HG03108 (cell line): ENCODE measurements at regions not wholly inside any gene's neighbourhood (a gene's known extent, or its start where the extent isn't known, plus 50 kb on each side); places are given as distances from the start of the nearest gene placed in this dataset.

Source experiments
- ATAC-seq: cut with Tn5 transposase; IDR thresholded peaks from one replicate; pipeline ENCODE4 v1.9.1; 2021; ENCODE audit warnings: moderate library complexity; ENCODE audit not compliant: unreplicated experiment

GRCh38 chr2:60297296-60298005 lies 256.0 kb downstream of the BCL11A start:
- no peak for ATAC-seq

GRCh38 chr2:60296219-60296955 lies 257.1 kb downstream of the BCL11A start:
- ATAC-seq, result no peak

GRCh38 chr2:60295636-60295962 lies 257.9 kb downstream of the BCL11A start:
- no peak for ATAC-seq

DNA sequence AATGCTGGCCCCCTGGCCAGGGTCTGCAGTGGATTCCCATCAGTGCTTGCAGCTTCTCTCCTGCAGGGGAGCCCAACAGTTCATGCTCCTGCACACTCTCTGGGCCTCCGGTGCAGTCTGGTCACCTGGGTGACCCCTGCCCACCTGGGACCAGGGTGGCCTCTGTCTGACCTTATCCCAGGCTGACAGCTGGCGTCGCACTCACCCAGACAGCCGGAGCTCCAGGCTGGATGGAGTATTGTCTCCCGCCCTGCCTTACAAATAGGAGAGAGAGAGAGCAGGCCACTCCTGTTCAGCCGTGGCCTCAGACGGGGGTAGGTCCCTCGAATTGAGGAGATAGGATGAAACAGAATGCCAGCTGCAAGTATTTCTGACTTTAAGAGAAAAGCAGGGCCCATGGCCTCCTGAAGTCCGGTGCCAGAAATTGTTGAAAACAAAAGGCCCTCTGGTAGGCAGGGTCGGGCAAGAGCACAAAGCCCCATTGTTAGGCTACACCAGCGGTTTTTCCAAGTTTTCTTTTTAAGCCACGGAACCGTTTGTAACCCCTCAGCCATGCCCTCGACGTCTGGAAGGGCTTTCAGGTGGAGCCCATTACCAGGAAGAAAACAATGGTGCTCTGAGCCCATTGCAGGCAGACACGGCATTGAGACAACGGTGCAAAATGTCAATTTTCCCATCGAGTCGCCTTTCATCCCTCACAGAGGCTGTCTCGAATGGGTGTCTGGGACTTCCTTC lies 258.4 kb downstream of the BCL11A start:
- ATAC-seq, result no peak

GRCh38 chr2:60292242-60292641 lies 261.2 kb downstream of the BCL11A start:
- no peak for ATAC-seq

- no peak for ATAC-seq
Observed at GRCh38 chr2:60290509-60290908, 262.9 kb downstream of the BCL11A start.

DNA sequence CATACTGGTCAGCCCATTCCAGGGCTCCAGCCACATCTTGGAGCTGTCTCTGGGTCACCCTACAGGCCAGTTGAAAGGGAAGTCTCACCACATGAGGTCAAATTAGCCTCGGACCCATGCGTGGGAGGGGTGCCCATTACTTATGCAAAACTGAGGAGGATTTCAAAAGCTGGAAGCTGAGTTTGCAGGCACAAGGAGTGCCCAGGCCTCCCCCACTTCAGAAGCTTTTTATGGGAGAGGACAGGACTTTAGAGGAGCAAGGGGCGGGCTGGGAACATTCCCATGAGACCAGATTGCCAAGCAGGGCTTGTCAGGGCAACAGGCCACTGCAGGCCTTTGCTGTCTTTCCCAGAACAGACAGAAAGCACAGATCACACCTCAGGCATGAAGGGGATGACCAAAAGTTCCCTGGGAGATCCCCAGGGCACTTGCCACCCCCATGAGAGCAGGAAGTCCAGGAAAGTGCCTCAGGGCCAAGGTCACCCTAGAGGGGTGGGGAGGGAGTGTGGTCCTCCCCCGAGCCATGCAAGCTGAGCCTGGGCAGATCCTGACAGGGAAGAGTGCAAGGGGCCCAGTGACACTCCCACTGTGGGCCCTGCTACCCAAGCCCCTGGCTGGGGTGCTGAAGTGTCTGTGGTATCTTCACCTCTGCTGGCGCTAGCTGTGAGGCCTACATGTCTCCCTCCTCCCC lies 267.7 kb downstream of the BCL11A start:
- ATAC-seq, result no peak

GRCh38 chr2:60283626-60284025 lies 269.8 kb downstream of the BCL11A start:
- ATAC-seq, result no peak

- ATAC-seq, result no peak
Observed at GRCh38 chr2:60282886-60283285, 270.6 kb downstream of the BCL11A start.

DNA sequence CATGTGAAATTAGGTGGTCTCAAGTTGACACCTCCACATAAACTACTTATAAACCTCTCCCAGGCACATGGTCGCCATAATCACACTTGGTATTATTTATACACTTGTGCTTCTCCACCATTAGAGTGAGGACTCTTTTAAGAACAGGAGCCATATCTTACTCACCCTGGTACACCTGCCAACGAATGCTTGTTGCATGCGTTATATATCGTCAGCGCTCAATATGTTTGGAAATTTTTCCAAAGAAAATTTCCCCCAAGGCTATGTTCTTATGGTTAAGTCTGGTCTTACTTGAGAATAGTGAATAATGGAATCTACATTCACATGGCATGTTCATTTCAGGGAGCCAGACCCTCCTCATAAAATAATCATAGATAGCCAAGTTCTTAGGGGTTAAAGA lies 271.7 kb downstream of the BCL11A start:
- ATAC-seq, result no peak

GRCh38 chr2:60280238-60280637 lies 273.2 kb downstream of the BCL11A start:
- no peak for ATAC-seq

DNA sequence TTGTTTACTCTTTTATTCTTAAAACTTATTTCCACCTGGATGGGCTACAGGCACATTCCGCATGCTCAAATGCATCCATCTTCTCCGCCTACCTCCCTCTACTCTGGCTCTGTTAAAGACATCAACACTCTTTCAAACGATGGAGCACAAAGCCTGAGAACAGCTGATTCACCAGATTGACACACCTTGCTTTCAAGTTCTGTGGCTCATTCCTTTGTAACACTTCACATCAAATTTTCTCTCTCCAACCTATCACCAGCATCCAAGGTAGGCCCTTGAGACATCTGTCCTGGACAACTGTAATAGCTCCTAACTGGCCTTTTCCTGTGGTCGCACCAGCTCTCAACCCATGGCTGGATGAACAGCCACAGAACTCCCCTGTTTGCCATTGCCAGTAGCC lies 274.5 kb downstream of the BCL11A start:
- no peak for ATAC-seq

DNA sequence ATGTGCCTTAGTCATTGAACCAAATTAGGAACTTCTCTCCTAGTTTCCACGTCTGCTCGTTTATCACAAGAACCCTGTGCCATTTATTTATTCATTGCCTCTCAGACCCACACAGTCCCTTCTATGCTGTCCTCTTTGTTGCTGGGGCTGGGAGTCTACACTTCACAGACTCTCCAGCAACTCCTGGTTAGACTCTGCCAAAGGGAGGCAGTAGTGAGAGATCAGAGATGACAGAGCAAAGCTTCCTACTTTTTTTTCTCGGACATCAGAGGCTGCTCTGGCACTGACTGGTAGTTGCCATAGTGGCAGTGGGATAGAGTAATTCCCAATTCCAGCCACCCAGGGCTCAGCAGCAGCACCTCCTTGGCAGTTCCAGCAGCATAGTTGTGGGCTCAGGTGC lies 277.5 kb downstream of the BCL11A start:
- no peak for ATAC-seq

DNA sequence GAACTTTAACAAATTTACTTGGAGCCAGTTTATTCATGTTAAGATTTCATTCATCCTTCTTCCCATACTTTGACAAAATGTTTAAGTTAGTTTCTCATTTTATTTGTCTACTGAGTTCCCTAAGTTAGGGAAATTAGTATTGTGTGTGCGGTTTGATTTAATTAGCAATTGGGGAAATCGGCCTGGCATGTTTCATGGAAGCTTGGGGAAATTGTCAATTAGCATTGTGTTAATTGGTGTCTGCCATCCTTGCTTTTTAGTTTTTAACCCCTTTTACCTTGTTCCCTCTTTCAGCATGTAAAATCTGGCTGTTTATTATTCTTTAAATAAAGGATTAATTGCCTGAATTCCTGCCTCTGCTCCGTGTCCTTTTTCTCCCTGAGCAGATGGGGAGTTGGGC lies 279.6 kb downstream of the BCL11A start:
- no peak for ATAC-seq

GRCh38 chr2:60271713-60272112 lies 281.7 kb downstream of the BCL11A start:
- no peak for ATAC-seq

DNA sequence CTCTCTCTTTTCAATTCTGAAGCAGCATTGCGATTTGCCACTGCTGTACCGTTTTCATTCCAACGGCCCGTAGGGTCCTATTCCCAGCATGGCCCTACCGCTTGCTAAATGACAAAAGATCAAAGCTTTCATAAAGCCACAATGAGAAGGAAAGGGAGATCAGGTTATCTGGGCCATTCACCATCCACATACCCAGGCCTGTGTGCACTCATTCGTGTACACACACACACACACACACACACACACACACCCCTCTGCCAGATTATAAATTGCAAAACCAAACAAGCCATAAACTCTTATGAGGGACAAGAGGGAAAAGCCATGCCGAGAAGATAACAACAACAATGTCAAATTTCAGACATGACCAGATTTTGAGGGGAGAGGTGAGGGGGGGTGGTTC lies 282.3 kb downstream of the BCL11A start:
- ATAC-seq, result no peak

- no peak for ATAC-seq
Observed at GRCh38 chr2:60268661-60269060, 284.8 kb downstream of the BCL11A start.

DNA sequence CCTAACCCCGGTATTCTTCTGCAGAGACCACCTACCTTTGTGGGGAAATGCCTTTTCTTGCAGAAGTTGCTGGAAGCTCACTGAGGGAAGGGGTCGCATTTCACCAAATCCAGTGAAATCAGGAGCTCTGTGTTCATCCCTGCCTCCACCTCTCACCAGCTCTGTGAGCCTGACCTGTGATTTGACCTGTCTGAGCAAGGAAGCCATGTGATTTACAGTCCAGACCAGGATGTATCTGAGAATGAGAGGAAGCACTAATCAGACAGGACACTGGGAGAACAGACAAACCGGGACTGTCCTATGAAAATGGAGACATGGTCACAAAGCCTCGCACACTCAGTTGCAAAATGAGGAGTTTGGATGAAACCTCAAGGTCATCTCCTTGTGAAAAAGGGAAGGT lies 285.4 kb downstream of the BCL11A start:
- ATAC-seq, result no peak

DNA sequence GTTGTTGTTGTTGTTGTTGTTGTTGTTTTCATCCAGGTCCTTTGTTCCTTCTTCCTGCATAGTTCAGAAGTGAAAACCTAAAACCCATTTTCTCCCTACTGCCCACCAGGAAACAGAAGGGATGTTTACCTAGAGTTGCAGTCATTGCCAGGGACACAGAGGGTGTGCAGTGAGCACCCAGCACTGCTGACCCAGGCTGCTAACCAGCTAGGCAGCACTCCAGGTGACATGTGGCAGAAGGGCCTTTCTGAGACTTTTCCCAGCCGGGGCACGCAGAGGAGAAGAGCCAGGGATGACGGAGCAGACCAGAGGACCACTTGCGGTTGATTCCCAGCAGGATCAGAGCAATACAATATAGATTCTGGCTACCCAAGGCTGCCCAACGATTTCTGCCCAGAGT lies 286.3 kb downstream of the BCL11A start:
- no peak for ATAC-seq

- ATAC-seq, result no peak
Observed at GRCh38 chr2:60262178-60262577, 291.3 kb downstream of the BCL11A start.

DNA sequence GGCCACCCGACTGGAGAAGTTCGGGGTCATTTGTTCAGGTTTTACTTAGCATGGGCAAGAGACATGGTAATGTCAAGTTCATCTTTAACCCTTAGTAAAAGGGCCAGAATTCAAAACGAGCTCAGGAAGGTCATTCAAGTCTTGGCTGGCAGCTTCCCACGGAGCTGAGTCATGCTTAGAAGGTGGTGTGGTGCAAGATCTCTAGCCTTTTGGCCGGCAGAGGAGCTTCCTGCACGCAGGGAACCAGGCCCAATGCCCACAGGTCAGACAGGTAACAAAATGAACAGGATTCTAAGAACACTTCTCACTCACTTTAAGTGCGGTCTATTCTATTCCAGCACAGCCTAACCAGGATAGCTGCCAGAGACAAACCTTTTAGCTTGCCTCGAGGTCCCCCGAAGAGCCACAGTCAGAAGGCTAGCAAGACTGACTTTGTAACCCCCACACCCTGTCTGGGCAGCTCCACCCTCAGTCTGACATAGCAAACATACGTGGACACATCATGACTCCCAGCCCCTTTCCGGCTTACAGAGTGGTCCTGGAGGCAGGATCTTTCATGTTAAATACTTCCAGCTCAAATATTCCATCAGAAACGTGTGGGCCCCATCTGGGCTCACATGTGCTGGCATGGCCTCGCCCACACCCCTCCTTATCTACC lies 292.7 kb downstream of the BCL11A start:
- no peak for ATAC-seq
